ENCODE measurements at regions not wholly inside any gene's neighbourhood (a gene's known extent, or its start where the extent isn't known, plus 50 kb on each side); places are given as distances from the start of the nearest gene placed in this dataset.

DNA sequence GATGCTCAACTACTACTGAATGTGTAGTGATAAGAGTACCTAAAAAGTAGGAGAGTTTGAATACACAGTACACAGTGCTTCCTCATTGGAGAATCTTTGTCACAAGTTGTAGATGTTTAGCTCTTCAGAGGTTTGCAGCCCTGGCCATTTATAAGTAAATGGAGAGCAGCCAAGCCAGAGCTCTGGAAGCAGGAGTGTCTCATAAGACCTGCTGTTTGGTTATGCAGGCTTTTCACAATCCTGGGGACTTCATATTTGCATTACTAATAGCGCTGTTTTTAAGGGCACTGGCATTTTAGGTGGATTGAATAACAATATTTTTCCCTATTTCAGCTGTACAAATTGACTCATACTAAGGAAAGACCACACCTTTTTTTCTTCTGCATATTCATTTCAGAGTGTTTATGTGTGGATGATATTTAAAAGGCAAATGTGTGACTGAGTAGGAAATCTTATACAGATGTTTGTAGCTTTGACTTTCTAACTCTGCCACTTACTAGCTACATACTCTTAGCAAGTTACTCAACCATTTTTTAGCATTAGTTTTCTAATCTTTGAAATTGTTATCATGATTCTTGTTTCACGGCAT lies 730.5 kb upstream of the MAP3K7 start:
- TF ChIP-seq, protein P1, sequence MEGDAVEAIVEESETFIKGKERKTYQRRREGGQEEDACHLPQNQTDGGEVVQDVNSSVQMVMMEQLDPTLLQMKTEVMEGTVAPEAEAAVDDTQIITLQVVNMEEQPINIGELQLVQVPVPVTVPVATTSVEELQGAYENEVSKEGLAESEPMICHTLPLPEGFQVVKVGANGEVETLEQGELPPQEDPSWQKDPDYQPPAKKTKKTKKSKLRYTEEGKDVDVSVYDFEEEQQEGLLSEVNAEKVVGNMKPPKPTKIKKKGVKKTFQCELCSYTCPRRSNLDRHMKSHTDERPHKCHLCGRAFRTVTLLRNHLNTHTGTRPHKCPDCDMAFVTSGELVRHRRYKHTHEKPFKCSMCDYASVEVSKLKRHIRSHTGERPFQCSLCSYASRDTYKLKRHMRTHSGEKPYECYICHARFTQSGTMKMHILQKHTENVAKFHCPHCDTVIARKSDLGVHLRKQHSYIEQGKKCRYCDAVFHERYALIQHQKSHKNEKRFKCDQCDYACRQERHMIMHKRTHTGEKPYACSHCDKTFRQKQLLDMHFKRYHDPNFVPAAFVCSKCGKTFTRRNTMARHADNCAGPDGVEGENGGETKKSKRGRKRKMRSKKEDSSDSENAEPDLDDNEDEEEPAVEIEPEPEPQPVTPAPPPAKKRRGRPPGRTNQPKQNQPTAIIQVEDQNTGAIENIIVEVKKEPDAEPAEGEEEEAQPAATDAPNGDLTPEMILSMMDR (IDR thresholded peaks at IDR 0.05; ENCODE audit: low read length) = no peak
- TF ChIP-seq EZH2 (optimal IDR thresholded peaks at IDR 0.05; ENCODE audit: low read depth, low read length) = no peak

All from MM.1S (cell line).